ENCODE measurements at regions not wholly inside any gene's neighbourhood (a gene's known extent, or its start where the extent isn't known, plus 50 kb on each side); places are given as distances from the start of the nearest gene placed in this dataset.

- TF ChIP-seq CTCF (conservative IDR thresholded peaks at IDR 0.05; ENCODE audit: low read length), result no peak
- no peak for TF ChIP-seq EZH2phosphoT487 (IDR thresholded peaks at IDR 0.05; ENCODE audit: borderline replicate concordance, low read depth, low read length)
Observed at GRCh38 chr22:44429941-44430587, 68.0 kb downstream of the RTL6 start.

Measured in OCI-LY7 (cell line).